ENCODE measurements at regions not wholly inside any gene's neighbourhood (a gene's known extent, or its start where the extent isn't known, plus 50 kb on each side); places are given as distances from the start of the nearest gene placed in this dataset.
A peak's percentile ranks its signal among the peaks of the same experiment; 100 is the strongest.

DNA sequence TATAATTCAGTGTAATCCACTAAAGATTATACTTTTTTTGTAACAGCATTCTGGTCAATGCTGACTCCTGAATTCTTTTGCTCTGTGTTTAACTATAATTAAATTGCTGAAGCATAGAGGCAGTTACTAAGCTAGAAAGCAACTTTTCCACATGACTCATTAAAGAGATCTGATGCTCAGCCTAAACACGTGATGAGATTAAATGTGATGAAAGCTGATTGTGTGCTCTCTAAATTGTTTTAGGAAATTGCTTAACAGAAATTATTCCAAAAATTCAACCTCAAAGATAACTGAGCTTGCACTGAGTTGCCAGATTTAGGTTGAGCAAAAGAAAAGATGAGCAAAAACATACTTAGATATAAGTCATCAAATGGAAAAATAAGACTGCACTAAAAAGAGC is 1033.6 kb downstream of the FAM181B start:
- Histone ChIP-seq H3K4ac (ENCODE audit: low read depth, low read length) (no peak overlapping the region), H4K8ac (ENCODE audit: low read depth, low read length) (no peak overlapping the region), H3K79me2 (ENCODE audit: control insufficient read depth, insufficient read depth, low read length, poor library complexity) (no peaks in the 10 kb centered on the region), H3K9ac (ENCODE audit: low read length) (no peak overlapping the region), H3K9me3 (ENCODE audit: insufficient read depth, low read depth, low read length) (no peaks in the 10 kb centered on the region), H4K12ac (ENCODE audit: low read depth, low read length) (no peak overlapping the region), H3K4me3 (ENCODE audit: low read depth, low read length) (no peak overlapping the region), H3K4me1 (ENCODE audit: control insufficient read depth in 1 of 2, insufficient read depth in 2 of 2, low read length in 2 of 2) (no peaks in the 10 kb centered on the region), H3K4me2 (ENCODE audit: low read length) (no peak overlapping the region), H2BK120ac (ENCODE audit: insufficient read depth, low read length, poor library complexity) (no peak overlapping the region), H2AFZ (ENCODE audit: insufficient read depth, low read length, poor library complexity) (no peak overlapping the region), H4K91ac (ENCODE audit: low read depth, low read length) (no peak overlapping the region), H3K14ac (ENCODE audit: low read length) (no peak overlapping the region), H3K36me3 (ENCODE audit: control insufficient read depth in 1 of 2, insufficient read depth in 2 of 2, low read length in 2 of 2) (no peaks in the 10 kb centered on the region), H3K18ac (ENCODE audit: low read length) (no peak overlapping the region), H3K27me3 (ENCODE audit: insufficient read depth, low read length) (no peaks in the 10 kb centered on the region), H3K23ac (ENCODE audit: low read length) (no peak overlapping the region), H3K27ac (ENCODE audit: low read depth, low read length) (no peak overlapping the region), H2BK12ac (ENCODE audit: low read length) (no peak overlapping the region), H2AK5ac (ENCODE audit: low read length) (no peak overlapping the region), H2BK5ac (ENCODE audit: low read depth, low read length, poor library complexity) (no peak overlapping the region), H3K79me1 (ENCODE audit: low read length) (no peaks in the 10 kb centered on the region)
- WGBS (ENCODE audit: extremely low coverage, insufficient coverage, insufficient read length) = no CpG with 5 or more reads among the region's 1 CpG
- peak; percentile 15 to 52 for DNase-seq

DNA sequence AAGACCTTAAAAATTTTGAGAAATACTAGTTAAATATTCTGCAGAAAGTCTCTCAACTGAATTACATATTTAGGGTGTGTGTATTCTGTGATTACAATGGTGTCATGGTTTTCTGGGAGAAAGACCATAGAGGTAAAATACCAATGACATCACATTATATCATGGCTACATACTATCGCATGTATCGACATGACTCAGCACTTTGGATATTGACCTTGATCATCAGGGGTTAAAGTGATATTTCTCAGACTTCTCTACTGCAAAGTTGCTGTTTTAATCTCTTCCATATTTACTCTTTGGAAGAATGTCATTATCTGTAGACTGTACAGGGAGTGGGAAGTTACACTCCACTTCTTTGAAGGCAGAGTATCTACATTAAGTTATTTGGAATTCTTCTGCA is 1046.6 kb downstream of the FAM181B start:
- Histone ChIP-seq H3K4me3 (ENCODE audit: low read depth, low read length) (no peak overlapping the region), H3K27me3 (ENCODE audit: insufficient read depth, low read length) (no peaks in the 10 kb centered on the region), H3K4ac (ENCODE audit: low read depth, low read length) (no peak overlapping the region), H3K4me2 (ENCODE audit: low read length) (no peak overlapping the region), H3K27ac (ENCODE audit: low read depth, low read length) (no peak overlapping the region), H2BK12ac (ENCODE audit: low read length) (no peak overlapping the region), H3K23ac (ENCODE audit: low read length) (no peak overlapping the region), H3K14ac (ENCODE audit: low read length) (no peak overlapping the region), H4K12ac (ENCODE audit: low read depth, low read length) (no peak overlapping the region), H3K4me1 (ENCODE audit: control insufficient read depth in 1 of 2, insufficient read depth in 2 of 2, low read length in 2 of 2) (no peaks in the 10 kb centered on the region), H3K79me2 (ENCODE audit: control insufficient read depth, insufficient read depth, low read length, poor library complexity) (no peaks in the 10 kb centered on the region), H4K91ac (ENCODE audit: low read depth, low read length) (no peak overlapping the region), H3K9me3 (ENCODE audit: insufficient read depth, low read depth, low read length) (no peaks in the 10 kb centered on the region), H2BK120ac (ENCODE audit: insufficient read depth, low read length, poor library complexity) (no peak overlapping the region), H3K79me1 (ENCODE audit: low read length) (no peaks in the 10 kb centered on the region), H4K8ac (ENCODE audit: low read depth, low read length) (no peak overlapping the region), H3K18ac (ENCODE audit: low read length) (no peak overlapping the region), H3K36me3 (ENCODE audit: control insufficient read depth in 1 of 2, insufficient read depth in 2 of 2, low read length in 2 of 2) (no peaks in the 10 kb centered on the region), H2BK5ac (ENCODE audit: low read depth, low read length, poor library complexity) (no peak overlapping the region), H2AFZ (ENCODE audit: insufficient read depth, low read length, poor library complexity) (no peak overlapping the region), H3K9ac (ENCODE audit: low read length) (no peak overlapping the region), H2AK5ac (ENCODE audit: low read length) (no peak overlapping the region)
- no peak for DNase-seq
- WGBS (ENCODE audit: extremely low coverage, insufficient coverage, insufficient read length) = no CpG with 5 or more reads among the region's 2 CpGs

DNA sequence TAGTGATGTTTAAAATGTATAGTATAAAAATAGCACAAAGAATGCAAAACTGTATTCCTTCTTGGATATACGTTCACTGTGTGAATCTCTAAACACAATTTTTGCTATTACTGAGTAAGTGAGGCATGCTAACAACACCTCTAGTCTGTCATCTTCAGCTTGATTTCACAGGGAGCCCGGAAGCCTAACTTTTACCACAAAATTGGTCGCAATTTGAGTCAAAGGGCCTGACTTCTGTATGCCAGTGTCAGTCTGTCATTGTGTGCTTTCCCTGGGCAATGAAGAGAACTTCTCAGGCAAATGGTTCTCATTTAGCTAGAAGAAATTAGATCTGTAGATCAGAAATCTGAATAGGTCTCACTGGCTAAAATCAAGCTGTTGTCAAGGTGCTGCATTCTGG is 1059.5 kb downstream of the FAM181B start:
- Histone ChIP-seq H2BK5ac (ENCODE audit: low read depth, low read length, poor library complexity) (no peak overlapping the region), H4K91ac (ENCODE audit: low read depth, low read length) (no peak overlapping the region), H3K9me3 (ENCODE audit: insufficient read depth, low read depth, low read length) (no peaks in the 10 kb centered on the region), H2BK120ac (ENCODE audit: insufficient read depth, low read length, poor library complexity) (no peak overlapping the region), H3K4ac (ENCODE audit: low read depth, low read length) (no peak overlapping the region), H3K79me1 (ENCODE audit: low read length) (no peaks in the 10 kb centered on the region), H3K4me3 (ENCODE audit: low read depth, low read length) (no peak overlapping the region), H3K18ac (ENCODE audit: low read length) (no peak overlapping the region), H3K9ac (ENCODE audit: low read length) (no peak overlapping the region), H3K36me3 (ENCODE audit: control insufficient read depth in 1 of 2, insufficient read depth in 2 of 2, low read length in 2 of 2) (no peaks in the 10 kb centered on the region), H3K4me2 (ENCODE audit: low read length) (no peak overlapping the region), H2BK12ac (ENCODE audit: low read length) (no peak overlapping the region), H3K27me3 (ENCODE audit: insufficient read depth, low read length) (no peaks in the 10 kb centered on the region), H3K14ac (ENCODE audit: low read length) (no peak overlapping the region), H3K79me2 (ENCODE audit: control insufficient read depth, insufficient read depth, low read length, poor library complexity) (no peaks in the 10 kb centered on the region), H3K23ac (ENCODE audit: low read length) (no peak overlapping the region), H4K12ac (ENCODE audit: low read depth, low read length) (no peak overlapping the region), H3K4me1 (ENCODE audit: control insufficient read depth in 1 of 2, insufficient read depth in 2 of 2, low read length in 2 of 2) (no peaks in the 10 kb centered on the region), H2AK5ac (ENCODE audit: low read length) (no peak overlapping the region), H4K8ac (ENCODE audit: low read depth, low read length) (no peak overlapping the region), H3K27ac (ENCODE audit: low read depth, low read length) (no peak overlapping the region), H2AFZ (ENCODE audit: insufficient read depth, low read length, poor library complexity) (no peak overlapping the region)
- no peak for DNase-seq
- WGBS (ENCODE audit: extremely low coverage, insufficient coverage, insufficient read length) = no CpG with 5 or more reads among the region's 3 CpGs

DNA sequence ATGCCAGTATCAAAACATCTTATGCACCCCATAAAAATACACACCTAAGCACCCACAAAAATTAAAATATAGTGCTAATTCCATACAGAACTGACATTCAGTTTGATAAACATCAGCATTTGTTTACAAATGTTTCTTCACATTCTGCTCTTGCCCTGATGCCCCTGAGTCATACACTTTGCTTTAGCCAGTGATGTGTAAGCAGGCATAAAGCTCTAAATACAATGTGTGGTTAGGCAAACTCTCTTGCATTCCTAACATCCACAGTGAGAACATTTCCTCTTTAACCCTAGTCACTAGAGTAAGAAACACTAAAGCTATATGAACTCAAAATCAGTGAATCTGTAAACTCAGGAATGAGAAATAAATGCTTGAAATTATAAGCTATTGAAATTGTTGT is 1060.7 kb downstream of the FAM181B start:
- Histone ChIP-seq H3K4me1 (ENCODE audit: control insufficient read depth in 1 of 2, insufficient read depth in 2 of 2, low read length in 2 of 2) (no peaks in the 10 kb centered on the region), H3K36me3 (ENCODE audit: control insufficient read depth in 1 of 2, insufficient read depth in 2 of 2, low read length in 2 of 2) (no peaks in the 10 kb centered on the region), H3K27ac (ENCODE audit: low read depth, low read length) (no peak overlapping the region), H3K79me2 (ENCODE audit: control insufficient read depth, insufficient read depth, low read length, poor library complexity) (no peaks in the 10 kb centered on the region), H2BK12ac (ENCODE audit: low read length) (no peak overlapping the region), H3K9ac (ENCODE audit: low read length) (no peak overlapping the region), H2BK120ac (ENCODE audit: insufficient read depth, low read length, poor library complexity) (no peak overlapping the region), H3K4me2 (ENCODE audit: low read length) (no peak overlapping the region), H4K12ac (ENCODE audit: low read depth, low read length) (no peak overlapping the region), H3K4me3 (ENCODE audit: low read depth, low read length) (no peak overlapping the region), H2AFZ (ENCODE audit: insufficient read depth, low read length, poor library complexity) (no peak overlapping the region), H3K79me1 (ENCODE audit: low read length) (no peaks in the 10 kb centered on the region), H3K9me3 (ENCODE audit: insufficient read depth, low read depth, low read length) (no peaks in the 10 kb centered on the region), H4K91ac (ENCODE audit: low read depth, low read length) (no peak overlapping the region), H3K14ac (ENCODE audit: low read length) (no peak overlapping the region), H2BK5ac (ENCODE audit: low read depth, low read length, poor library complexity) (no peak overlapping the region), H3K27me3 (ENCODE audit: insufficient read depth, low read length) (no peaks in the 10 kb centered on the region), H4K8ac (ENCODE audit: low read depth, low read length) (no peak overlapping the region), H2AK5ac (ENCODE audit: low read length) (no peak overlapping the region), H3K4ac (ENCODE audit: low read depth, low read length) (no peak overlapping the region), H3K23ac (ENCODE audit: low read length) (no peak overlapping the region), H3K18ac (ENCODE audit: low read length) (no peak overlapping the region)
- DNase-seq = peak; percentile 1 to 28

Measured in trophoblast cell (in vitro differentiated cells and primary cell).